ENCODE measurements at regions not wholly inside any gene's neighbourhood (a gene's known extent, or its start where the extent isn't known, plus 50 kb on each side); places are given as distances from the start of the nearest gene placed in this dataset.
A peak's percentile ranks its signal among the peaks of the same experiment; 100 is the strongest.

DNA sequence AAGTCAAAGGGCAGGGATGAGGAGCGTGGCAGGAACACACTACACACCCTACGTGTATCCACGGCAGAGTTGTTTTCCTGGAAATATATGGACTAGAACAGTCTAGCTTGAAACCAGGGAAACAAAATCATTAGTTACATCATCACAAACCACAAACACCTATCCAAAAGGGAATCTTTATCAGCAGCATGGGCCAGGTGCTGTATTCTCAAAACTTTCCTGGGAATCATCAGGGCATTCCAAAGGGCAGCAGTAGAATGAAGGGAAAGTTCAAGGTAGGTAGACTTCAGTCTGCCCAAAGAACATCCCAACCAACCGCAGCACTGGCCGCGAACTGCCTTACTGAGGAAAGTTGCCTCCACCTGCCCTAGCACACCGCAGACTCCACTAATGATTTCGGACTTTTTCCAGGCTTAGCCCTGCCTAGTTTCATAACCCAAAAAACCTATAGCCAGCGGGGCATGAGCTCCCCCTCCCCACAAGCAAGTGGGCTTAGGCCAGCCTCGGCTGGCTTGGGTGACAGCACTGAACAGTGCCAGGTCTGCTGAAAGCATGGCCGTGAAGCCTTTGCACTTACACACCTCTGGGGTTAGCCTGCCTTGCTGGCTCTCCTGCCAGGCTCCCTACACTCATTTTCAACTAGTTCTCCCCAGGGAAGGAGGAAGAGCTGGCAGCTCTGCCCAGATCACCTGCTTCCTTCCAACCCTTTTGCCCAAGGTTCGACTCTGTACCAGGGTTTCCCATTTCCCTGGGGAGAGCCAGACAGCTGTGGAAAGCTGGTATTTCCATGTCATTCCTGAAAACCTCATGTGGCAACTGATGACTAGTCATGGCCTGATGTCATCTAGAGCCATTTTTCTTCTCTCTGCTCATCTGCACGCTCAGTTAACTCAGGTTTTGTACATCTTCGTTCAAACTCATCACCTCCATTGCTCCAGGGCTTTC, 77.3 kb upstream of the UBAC2 start:
- DNase-seq, result no peak

DNA sequence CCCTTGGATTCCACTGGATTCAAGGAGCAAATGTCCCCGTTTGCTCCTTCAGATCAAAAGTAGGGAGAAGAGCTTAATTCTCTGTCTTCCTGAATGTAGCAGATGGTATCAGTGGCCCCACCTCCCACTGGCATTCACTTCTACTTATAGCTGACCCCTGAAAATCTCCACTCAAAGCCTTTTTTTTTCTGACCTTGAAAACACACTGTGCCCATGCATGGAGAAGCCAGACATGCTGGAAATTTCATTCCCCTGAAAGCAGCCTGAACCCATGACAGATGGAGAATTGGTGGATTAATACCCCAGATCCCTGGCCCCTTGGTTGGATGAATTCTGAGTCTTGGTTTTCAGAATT, 76.6 kb upstream of the UBAC2 start:
- DNase-seq, result no peak

DNA sequence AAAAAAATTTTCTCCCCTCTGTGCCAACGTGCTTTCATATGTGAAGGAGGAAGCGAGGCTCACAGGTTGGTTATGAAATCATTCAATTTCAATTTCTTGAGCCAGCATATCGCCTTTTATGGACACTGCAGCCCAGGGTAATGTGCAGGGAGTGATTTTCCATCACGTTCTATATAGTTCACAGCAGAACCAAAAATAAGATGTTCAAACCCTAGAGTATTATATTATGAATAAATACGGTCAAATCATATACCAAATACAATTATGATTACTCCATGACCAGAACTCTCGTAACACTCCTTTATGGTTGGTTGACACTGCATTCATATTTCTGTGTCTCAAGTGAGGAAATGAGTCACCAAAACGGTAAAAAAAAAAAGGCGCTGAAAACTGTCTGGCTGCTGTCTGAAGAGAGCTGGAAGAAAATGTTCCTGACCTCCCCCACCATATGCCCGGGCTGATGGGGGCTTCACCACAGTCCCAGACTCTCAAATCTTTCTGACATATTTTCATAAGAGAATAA, 75.8 kb upstream of the UBAC2 start:
- DNase-seq, result peak in 2 of 51 donors; percentile 13 to 16

DNA sequence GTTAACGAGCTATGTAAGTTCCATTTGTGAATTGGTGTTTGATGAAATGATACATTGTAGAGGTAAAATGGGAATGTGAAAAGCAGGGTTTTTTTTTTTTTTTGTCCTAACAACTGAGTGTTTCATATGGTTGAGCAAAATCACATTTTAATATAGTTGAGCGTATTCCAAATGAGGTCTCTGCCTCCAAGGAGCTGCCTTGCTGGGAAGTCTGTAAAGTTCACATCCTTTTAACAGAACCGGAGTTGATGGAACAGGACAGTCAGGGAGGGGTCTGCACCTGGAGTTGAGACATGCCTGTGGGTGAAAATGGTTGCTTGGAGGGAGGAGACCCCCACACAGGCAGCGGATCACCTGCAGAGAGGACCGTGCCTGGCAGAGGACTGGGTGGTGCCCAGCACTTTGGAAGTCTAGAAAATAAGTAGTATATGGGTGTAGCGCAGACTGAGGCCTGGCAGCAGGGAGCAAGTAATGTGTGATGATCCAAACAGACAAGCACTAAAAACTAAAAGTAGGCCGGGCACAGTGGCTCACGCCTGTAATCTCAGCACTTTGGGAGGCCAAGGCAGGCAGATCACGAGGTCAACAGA, 75.2 kb upstream of the UBAC2 start:
- DNase-seq, result no peak

DNA sequence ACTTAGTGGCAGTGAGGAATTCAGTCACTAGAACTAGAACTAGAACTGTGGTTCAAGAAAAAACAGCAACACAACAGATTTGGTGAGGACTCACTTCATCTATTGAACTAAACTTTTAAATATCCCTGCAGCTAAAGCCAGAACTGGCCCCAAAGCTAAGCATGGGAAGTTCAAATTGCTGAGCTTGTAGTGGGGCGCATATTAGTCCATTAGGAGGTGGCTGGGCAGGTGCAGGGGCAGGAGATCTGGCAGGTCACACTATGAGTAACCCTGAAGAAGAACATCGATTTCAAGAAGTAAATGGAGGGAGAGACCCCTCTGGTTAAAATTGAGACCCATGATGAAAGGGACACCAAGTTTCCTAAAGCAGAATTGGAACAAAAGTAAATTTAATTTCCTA, 73.8 kb upstream of the UBAC2 start:
- DNase-seq, result no peak

DNA sequence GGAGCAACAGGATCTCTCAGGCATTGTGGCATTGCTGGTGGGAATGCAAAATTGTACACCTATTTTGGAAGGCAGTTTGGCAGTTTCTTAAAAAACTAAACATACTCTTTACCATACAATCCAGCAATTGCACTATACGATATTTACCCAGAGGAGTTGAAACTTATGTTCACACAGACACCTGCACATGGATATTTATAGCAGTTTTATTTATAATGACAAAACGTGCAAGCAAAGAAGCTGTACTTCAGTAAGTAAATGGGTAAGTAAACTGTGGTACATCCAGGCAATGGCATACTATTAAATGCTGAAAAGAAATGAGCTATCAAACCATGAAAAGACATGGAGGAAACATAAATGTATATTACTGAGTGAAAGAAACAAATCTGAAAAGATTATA, 71.6 kb upstream of the UBAC2 start:
- no peak for DNase-seq

DNA sequence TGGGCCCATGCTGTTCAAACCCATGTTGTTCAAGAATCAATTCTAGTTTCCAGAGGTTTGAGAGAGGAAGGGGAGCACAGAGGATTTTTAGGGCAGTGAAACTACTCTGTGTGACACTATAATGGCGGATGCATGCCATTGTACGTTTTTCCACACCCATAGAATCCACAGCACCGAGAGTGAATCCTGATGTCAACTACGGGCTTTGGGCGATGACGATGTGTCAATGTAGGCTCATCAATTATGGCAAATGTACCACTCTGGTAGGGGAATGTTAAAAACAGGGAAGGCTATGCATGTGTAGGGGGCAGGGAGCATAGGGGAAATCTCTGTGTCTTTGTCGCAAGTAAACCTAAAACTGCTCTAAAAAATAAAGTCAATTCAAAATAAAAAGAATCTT, 70.7 kb upstream of the UBAC2 start:
- no peak for DNase-seq

DNA sequence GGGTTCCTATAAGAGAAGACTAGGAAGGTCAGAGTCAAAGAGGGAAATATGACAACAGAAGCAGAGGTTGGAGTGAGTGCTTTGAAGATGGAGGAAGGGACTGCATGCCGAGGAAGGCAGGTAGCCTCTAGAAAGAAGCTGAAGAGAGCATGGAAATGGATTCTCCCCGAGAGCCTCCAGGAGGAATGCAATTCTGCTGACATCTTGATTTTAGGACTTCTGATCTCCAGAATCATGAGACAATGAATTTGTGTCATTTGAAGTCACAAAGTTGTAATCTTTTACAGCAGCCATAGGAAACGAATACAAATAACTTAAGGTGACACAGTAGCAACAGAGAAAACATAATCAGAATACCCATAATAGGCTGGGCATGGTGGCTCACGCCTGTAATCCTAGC, 69.2 kb upstream of the UBAC2 start:
- no peak for DNase-seq

DNA sequence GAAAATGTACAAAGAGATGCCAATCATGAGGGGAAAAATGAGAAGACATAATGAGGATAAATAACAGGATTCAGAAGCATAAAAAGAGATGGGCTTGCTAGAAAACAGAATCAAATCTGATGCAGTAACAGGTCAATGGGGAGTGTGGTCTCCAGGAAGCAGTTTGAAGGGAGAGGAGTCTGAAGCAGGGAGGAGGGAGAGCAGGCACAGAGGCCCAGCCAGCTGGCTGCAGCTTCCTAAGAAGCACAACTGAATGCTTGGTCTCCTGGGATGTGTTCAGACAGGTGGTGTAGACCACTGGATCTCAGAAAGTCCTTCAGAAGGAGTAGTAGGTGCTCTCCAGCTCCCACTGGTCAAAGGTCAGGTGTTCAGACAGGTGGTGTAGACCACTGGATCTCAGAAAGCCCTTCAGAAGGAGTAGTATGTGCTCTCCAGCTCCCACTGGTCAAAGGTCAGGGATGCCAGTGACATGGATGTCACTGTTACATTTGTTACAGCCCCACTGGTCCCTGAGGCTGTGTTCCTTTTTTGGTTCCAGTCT, 68.3 kb upstream of the UBAC2 start:
- DNase-seq, result no peak

DNA sequence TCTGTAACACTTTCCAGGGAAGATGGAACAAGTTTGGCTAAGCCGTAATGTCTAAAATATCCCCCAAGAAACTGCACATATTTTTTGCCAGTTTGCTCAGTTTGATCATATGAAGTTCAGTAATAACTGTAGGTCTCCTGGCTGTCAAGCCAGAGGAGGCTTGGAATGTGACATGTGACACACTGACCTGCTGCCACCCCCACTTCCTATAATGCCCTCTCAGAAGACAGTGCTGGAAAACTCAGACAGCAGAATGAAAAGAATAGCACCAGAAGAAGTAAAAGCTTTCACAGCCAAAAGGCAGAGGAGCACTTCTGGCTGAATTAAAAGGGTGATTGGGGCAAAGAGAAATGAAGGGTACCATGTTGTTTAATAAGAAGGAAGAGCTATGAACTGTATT, 67.4 kb upstream of the UBAC2 start:
- DNase-seq, result no peak

DNA sequence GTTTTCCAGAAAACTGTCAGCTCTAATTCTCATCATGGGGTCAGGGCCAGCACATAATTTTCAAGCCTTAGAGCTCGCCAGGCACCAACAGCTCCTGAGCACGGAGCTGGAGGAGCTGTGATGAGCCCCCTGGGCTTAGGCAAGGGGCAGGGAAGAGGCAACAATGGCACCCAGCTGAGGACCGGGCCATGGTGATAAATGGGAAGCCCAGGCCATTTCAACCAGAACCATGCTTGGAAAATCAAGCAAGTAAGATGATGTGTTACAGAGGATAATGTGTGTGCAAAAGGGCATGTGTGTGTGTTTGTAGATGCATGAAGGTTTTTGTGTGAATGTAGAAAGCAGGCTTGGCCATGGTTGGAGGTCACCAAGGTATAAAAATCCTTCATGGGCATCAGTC, 66.8 kb upstream of the UBAC2 start:
- DNase-seq, result no peak

DNA sequence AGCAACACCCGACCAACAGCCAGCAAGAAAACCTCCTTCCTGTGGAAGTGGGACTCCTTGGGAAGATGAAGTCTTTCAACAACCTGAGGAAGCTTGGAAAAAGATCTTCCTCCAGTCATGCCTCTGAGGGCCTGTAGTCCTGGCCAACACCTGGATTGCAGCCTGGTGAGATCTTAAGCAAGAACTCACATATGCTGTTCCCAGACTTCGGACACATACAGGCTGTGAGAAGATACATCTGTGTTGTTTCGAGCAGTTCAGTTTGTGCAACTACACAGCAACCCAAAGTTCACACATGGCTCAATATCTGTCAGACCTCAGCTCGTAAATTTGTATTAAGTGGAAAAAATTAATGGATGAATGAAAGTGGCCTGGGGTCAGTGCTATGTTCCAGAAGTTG, 65.1 kb upstream of the UBAC2 start:
- DNase-seq, result no peak

DNA sequence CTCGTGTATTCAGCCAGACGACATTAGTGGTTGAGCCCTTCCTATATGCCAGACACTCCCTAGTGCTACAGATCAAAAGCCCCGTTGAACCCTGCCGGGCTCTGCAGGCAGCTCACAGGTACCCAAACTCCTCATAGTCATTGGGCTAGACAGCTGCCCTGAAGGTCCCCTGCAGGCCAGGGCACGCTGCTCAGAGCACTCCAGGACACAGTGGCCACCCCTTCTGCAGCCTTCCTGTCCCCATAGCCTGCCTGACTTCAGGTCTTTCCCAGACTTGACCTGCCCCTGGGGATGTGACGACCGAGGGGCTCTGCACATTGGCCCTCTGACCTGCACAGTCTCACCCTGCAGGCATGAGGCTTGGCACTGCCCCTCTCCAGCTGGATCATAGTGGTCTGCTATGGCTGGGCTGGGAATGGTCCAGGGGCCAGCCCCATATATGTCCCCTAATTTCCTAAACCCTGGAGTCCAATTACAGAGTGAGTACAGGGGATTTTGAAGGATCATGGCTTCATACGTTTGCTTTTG, 64.2 kb upstream of the UBAC2 start:
- DNase-seq, result no peak

DNA sequence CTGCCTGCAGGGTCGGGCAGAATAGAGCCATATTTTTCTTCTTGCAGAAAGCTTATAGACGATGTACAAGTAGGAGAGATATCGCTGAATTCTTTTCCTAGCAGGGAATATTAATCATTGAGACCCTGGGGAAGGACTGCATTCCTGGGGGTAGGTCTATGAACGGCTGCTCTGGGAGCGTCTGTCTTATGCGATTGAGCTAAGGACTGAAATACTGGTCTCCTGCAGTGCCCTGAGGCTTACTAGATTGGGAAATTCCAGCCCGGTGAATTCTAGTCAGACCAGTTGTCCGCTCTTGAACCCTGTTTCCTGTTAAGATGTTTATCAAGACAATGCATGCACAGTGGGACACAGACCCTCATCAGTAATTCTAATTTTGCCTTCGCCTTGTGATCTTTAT, 59.8 kb upstream of the UBAC2 start:
- no peak for DNase-seq

DNA sequence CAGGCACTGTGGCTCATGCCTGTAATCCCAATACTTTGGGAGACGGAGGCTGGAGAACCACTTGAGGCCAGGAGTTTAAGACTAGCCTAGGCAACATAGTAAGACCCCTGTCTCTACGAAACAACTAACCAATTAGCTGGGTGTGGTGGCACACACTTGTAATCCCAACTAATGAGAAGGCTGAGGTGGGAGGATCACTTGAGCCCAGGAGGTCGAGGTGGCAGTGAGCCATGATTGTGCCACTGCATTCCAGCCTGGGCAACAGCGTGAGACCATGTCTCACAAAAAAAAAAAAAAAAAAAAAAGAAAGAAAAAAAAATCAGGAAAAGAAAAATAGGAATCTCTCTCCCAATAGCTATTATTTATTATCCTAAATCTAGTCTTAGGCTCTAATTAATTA, 56.8 kb upstream of the UBAC2 start:
- DNase-seq, result no peak

DNA sequence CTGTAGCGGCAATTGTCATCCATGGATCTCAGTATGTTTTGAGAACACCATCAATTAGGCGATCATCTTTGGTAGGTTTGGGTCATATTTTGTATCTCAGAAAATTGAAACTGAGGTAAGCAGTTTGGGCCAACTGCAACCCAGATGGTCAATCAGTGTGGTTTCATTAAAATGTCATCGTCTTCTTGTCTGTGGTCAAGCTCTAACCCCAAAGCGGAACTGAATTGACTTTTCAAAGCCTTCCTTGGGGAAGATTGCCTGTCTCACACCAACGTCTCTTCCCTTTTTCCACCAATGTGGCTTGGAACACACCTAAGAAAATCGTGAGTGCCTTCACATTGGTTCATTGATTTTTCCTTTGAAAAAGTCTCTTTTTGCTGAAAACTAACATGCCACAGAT, 56.3 kb upstream of the UBAC2 start:
- no peak for DNase-seq

DNA sequence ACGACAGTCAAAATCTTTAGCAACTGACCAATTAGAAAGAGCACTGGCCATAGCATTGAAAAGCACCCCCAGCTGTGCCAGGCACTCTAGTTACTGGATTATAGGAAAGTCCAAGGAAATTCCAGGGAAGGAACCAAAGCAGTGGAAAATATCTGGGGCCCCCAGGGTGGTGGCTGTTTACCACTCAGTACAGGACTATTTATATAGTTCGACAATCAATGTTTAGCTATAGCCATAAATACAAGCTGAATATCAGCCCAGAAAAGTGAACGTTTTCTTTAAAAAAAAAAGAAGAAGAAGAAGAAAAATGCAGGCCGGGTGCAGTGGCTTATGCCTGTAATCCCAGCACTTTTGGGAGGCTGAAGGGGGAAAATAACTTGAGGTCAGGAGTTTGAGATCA, 55.2 kb upstream of the UBAC2 start:
- DNase-seq, result no peak

DNA sequence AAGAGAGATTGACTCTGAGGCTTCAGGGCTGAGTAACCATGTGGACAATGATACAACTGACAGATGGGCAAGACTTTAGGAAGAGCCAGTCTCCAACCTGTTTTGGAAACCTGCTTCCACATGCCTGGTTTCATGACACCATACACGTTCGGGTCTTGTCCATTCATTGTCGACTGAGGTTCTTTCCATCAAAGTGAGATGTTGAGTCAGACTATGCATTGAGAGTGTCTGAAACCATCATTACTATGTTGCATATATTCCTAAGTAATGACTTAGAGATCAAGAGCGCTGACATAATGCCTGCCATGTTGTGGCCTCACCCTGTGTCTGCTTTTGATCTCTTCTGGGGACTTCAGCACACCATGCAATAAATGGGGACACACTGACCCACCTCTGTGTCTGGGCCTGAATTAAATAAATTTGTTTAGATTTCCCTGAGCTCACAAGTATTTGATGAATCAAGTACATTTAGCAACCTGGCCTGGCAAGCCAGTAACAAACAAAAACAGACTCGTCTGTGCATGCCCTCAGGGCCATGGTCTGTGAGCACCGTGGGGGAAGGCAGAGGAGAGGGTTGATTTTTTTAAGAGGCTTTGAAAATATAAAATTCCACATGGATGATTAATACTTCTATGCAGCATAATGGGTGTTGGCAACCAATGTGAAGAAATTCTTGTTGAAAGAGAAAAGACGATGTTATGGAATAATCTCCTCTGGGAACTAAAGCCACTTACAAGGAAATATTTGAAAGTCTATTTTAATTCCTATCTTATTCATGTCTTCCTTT, 49.9 kb upstream of the UBAC2 start:
- no peak for DNase-seq

All from hypothalamus (tissue), 51 donors.